ENCODE measurements at regions not wholly inside any gene's neighbourhood (a gene's known extent, or its start where the extent isn't known, plus 50 kb on each side); places are given as distances from the start of the nearest gene placed in this dataset.

- H3K4me3 Mint-ChIP-seq (ENCODE audit: unreplicated experiment), result peak overlapping the region; percentile 61
- no peaks in the 10 kb centered on the region for H3K9me3 Mint-ChIP-seq (ENCODE audit: unreplicated experiment)
- peaks cover 26% of the 10 kb centered on the region for H3K36me3 Mint-ChIP-seq (ENCODE audit: low read depth, unreplicated experiment)
- H3K27me3 Mint-ChIP-seq (ENCODE audit: unreplicated experiment), result no peaks in the 10 kb centered on the region
- no peak for DNase-seq (ENCODE audit: low spot score)
- peak overlapping the region; percentile 4 for H3K27ac Mint-ChIP-seq (ENCODE audit: unreplicated experiment)
- H3K4me1 Mint-ChIP-seq (ENCODE audit: unreplicated experiment), result peaks cover 35% of the 10 kb centered on the region
- no peak for TF ChIP-seq CTCF (IDR thresholded peaks at IDR 0.05; ENCODE audit: unreplicated experiment)
These were observed 49.7 kb downstream of the CYRIA start for GRCh38 chr2:16615687-16616615.

GRCh38 chr2:16615246-16615645, 50.4 kb downstream of the CYRIA start:
- Mint-ChIP-seq H3K36me3 (ENCODE audit: low read depth, unreplicated experiment) (peaks cover 22% of the 10 kb centered on the region), H3K27ac (ENCODE audit: unreplicated experiment) (no peak overlapping the region), H3K4me3 (ENCODE audit: unreplicated experiment) (peak overlapping the region; percentile 45), H3K27me3 (ENCODE audit: unreplicated experiment) (no peaks in the 10 kb centered on the region), H3K4me1 (ENCODE audit: unreplicated experiment) (peaks cover 35% of the 10 kb centered on the region), H3K9me3 (ENCODE audit: unreplicated experiment) (no peaks in the 10 kb centered on the region)
- TF ChIP-seq CTCF (IDR thresholded peaks at IDR 0.05; ENCODE audit: unreplicated experiment), result no peak
- DNase-seq (ENCODE audit: low spot score), result no peak

GRCh38 chr2:16614314-16614860, 51.2 kb downstream of the CYRIA start:
- Mint-ChIP-seq H3K4me3 (ENCODE audit: unreplicated experiment) (no peak overlapping the region), H3K9me3 (ENCODE audit: unreplicated experiment) (no peaks in the 10 kb centered on the region), H3K36me3 (ENCODE audit: low read depth, unreplicated experiment) (peaks cover 18% of the 10 kb centered on the region), H3K27ac (ENCODE audit: unreplicated experiment) (peak overlapping the region; percentile 3), H3K27me3 (ENCODE audit: unreplicated experiment) (no peaks in the 10 kb centered on the region), H3K4me1 (ENCODE audit: unreplicated experiment) (peaks cover 35% of the 10 kb centered on the region)
- DNase-seq (ENCODE audit: low spot score), result no peak
- TF ChIP-seq CTCF (IDR thresholded peaks at IDR 0.05; ENCODE audit: unreplicated experiment), result no peak

GRCh38 chr2:16613539-16614011, 52.1 kb downstream of the CYRIA start:
- Mint-ChIP-seq H3K4me3 (ENCODE audit: unreplicated experiment) (no peak overlapping the region), H3K36me3 (ENCODE audit: low read depth, unreplicated experiment) (peaks cover 18% of the 10 kb centered on the region), H3K4me1 (ENCODE audit: unreplicated experiment) (peaks cover 35% of the 10 kb centered on the region), H3K27me3 (ENCODE audit: unreplicated experiment) (peaks cover 3% of the 10 kb centered on the region), H3K9me3 (ENCODE audit: unreplicated experiment) (no peaks in the 10 kb centered on the region), H3K27ac (ENCODE audit: unreplicated experiment) (no peak overlapping the region)
- peak; percentile 21 for TF ChIP-seq CTCF (IDR thresholded peaks at IDR 0.05; ENCODE audit: unreplicated experiment)
- no peak for DNase-seq (ENCODE audit: low spot score)

GRCh38 chr2:16612490-16612889, 53.1 kb downstream of the CYRIA start:
- H3K27me3 Mint-ChIP-seq (ENCODE audit: unreplicated experiment), result peaks cover 3% of the 10 kb centered on the region

More at GRCh38 chr2:16612490-16612889, 53.1 kb downstream of the CYRIA start:
- H3K36me3 Mint-ChIP-seq (ENCODE audit: low read depth, unreplicated experiment), result peaks cover 18% of the 10 kb centered on the region
- no peak for TF ChIP-seq CTCF (IDR thresholded peaks at IDR 0.05; ENCODE audit: unreplicated experiment)
- no peak for DNase-seq (ENCODE audit: low spot score)
- peaks cover 37% of the 10 kb centered on the region for H3K4me1 Mint-ChIP-seq (ENCODE audit: unreplicated experiment)
- H3K9me3 Mint-ChIP-seq (ENCODE audit: unreplicated experiment), result no peaks in the 10 kb centered on the region
- H3K27ac Mint-ChIP-seq (ENCODE audit: unreplicated experiment), result no peak overlapping the region
- H3K4me3 Mint-ChIP-seq (ENCODE audit: unreplicated experiment), result no peak overlapping the region

Measured in endothelial cell (in vitro differentiated cells).